ENCODE measurements at regions not wholly inside any gene's neighbourhood (a gene's known extent, or its start where the extent isn't known, plus 50 kb on each side); places are given as distances from the start of the nearest gene placed in this dataset.

GRCh38 chr10:44516891-44517290 lies 132.0 kb upstream of the CXCL12 start:
- H3K27ac ChIP-seq (ENCODE audit: low read depth, low read length), result no peak overlapping the region
- no peaks in the 10 kb centered on the region for H3K36me3 ChIP-seq (ENCODE audit: insufficient read depth, low read length)
- H3K4me1 ChIP-seq (ENCODE audit: insufficient read depth, low read length), result peaks cover 18% of the 10 kb centered on the region
- no peaks in the 10 kb centered on the region for H3K9me3 ChIP-seq (ENCODE audit: low read length)
- no peaks in the 10 kb centered on the region for H3K27me3 ChIP-seq (ENCODE audit: control insufficient read depth in 1 of 2, insufficient read depth in 2 of 2, low read length in 2 of 2)
- no peak overlapping the region for H3K9ac ChIP-seq (ENCODE audit: low read length)
- no peak overlapping the region for H3K4me3 ChIP-seq (ENCODE audit: low read depth in 1 of 2, low read length in 2 of 2)

GRCh38 chr10:44517635-44518034 lies 132.7 kb upstream of the CXCL12 start:
- H3K9ac ChIP-seq (ENCODE audit: low read length), result no peak overlapping the region
- H3K27me3 ChIP-seq (ENCODE audit: control insufficient read depth in 1 of 2, insufficient read depth in 2 of 2, low read length in 2 of 2), result no peaks in the 10 kb centered on the region
- no peak overlapping the region for H3K4me3 ChIP-seq (ENCODE audit: low read depth in 1 of 2, low read length in 2 of 2)
- no peak overlapping the region for H3K27ac ChIP-seq (ENCODE audit: low read depth, low read length)
- no peaks in the 10 kb centered on the region for H3K36me3 ChIP-seq (ENCODE audit: insufficient read depth, low read length)
- H3K9me3 ChIP-seq (ENCODE audit: low read length), result no peaks in the 10 kb centered on the region
- H3K4me1 ChIP-seq (ENCODE audit: insufficient read depth, low read length), result peaks cover 11% of the 10 kb centered on the region

DNA sequence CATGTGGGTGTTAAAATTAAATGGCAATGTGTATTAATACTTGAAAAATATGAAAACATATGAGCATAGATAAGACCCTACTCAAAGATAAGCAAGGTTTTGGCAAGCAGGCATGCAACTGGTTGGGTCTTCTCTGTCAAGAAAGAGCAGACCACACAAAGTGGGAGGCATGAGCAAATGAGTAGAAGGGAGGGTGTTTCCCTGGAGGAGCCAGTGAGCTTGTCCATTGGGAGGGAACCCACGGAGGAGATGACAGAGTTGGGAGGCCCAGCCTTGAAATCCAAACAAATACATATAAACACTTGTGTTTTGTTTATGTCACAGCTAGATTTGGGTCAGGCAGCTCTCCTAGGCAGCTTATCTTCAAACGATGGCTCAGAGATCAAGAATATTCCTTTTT lies 134.5 kb upstream of the CXCL12 start:
- no peak overlapping the region for H3K27ac ChIP-seq (ENCODE audit: low read depth, low read length)
- no peaks in the 10 kb centered on the region for H3K36me3 ChIP-seq (ENCODE audit: insufficient read depth, low read length)
- H3K4me1 ChIP-seq (ENCODE audit: insufficient read depth, low read length), result no peaks in the 10 kb centered on the region

DNA sequence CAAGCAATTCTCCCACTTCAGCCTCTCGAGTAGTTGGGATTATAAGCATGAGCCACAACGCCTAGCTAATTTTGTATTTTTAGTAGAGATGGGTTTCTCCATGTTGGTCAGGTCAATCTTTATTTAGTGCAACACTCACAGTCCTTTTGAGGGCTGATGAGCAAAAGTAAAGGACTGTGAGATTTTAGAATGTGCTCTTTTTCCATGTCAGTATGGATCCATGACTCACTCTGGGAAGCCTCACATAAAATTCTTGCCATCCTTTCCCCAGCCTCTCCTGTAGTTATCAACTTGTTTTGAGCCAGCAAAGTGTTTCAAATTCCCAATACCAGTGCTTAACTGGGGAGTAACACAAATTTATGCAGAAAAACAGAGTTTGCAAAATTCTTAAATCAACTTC lies 135.8 kb upstream of the CXCL12 start:
- Histone ChIP-seq H3K27ac (ENCODE audit: low read depth, low read length) (no peak overlapping the region), H3K9me3 (ENCODE audit: low read length) (no peaks in the 10 kb centered on the region), H3K9ac (ENCODE audit: low read length) (no peak overlapping the region), H3K36me3 (ENCODE audit: insufficient read depth, low read length) (no peaks in the 10 kb centered on the region), H3K4me3 (ENCODE audit: low read depth in 1 of 2, low read length in 2 of 2) (no peak overlapping the region), H3K4me1 (ENCODE audit: insufficient read depth, low read length) (no peaks in the 10 kb centered on the region), H3K27me3 (ENCODE audit: control insufficient read depth in 1 of 2, insufficient read depth in 2 of 2, low read length in 2 of 2) (no peaks in the 10 kb centered on the region)

More for the DNA sequence above, 134.5 kb upstream of the CXCL12 start:
- Histone ChIP-seq H3K4me3 (ENCODE audit: low read depth in 1 of 2, low read length in 2 of 2) (no peak overlapping the region), H3K9me3 (ENCODE audit: low read length) (no peaks in the 10 kb centered on the region), H3K27me3 (ENCODE audit: control insufficient read depth in 1 of 2, insufficient read depth in 2 of 2, low read length in 2 of 2) (no peaks in the 10 kb centered on the region), H3K9ac (ENCODE audit: low read length) (no peak overlapping the region)

DNA sequence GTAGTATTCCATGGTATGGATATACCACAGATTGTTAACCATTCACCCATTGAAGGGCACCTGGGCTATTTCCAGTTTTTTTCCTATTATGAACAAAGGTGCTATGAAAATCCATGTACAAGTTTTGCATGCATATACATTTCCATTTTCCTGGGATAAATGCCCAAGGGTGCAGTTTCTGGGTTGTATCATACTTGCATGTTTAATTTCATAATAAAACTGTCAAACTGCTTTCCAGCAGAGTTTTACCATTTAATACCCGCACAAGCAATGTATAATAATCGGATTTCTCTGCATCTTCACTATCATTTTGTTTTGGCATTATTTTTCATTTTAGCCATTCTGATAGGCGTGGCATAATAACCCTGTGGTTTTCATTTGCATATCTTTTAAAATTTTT lies 154.3 kb upstream of the CXCL12 start:
- Histone ChIP-seq H3K4me1 (ENCODE audit: insufficient read depth, low read length) (no peaks in the 10 kb centered on the region), H3K27me3 (ENCODE audit: control insufficient read depth in 1 of 2, insufficient read depth in 2 of 2, low read length in 2 of 2) (no peaks in the 10 kb centered on the region), H3K27ac (ENCODE audit: low read depth, low read length) (no peak overlapping the region), H3K36me3 (ENCODE audit: insufficient read depth, low read length) (no peaks in the 10 kb centered on the region), H3K9me3 (ENCODE audit: low read length) (no peaks in the 10 kb centered on the region), H3K4me3 (ENCODE audit: low read depth in 1 of 2, low read length in 2 of 2) (no peak overlapping the region), H3K9ac (ENCODE audit: low read length) (no peak overlapping the region)

DNA sequence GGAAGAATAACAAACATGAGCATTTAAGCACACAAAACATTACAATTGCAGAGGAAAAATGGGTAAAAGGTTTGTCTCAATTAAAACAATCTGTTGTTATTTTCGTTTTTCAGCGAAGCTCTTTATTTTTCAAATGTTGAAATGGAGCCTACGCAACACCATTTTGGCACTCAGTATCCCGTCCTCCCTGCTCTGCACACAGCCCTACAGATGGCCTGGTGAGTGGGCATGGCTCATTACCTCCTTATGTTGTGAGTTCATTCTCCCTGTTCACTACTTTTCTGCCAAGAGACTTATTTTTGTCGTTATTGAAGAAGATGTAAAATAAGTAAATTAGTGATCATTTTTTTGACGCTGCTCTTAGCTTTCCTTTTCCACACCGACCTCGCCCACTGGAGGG lies 167.8 kb upstream of the CXCL12 start:
- Histone ChIP-seq H3K27me3 (ENCODE audit: control insufficient read depth in 1 of 2, insufficient read depth in 2 of 2, low read length in 2 of 2) (no peaks in the 10 kb centered on the region), H3K9me3 (ENCODE audit: low read length) (no peaks in the 10 kb centered on the region), H3K27ac (ENCODE audit: low read depth, low read length) (no peak overlapping the region), H3K9ac (ENCODE audit: low read length) (no peak overlapping the region), H3K36me3 (ENCODE audit: insufficient read depth, low read length) (no peaks in the 10 kb centered on the region), H3K4me3 (ENCODE audit: low read depth in 1 of 2, low read length in 2 of 2) (no peak overlapping the region), H3K4me1 (ENCODE audit: insufficient read depth, low read length) (no peaks in the 10 kb centered on the region)

DNA sequence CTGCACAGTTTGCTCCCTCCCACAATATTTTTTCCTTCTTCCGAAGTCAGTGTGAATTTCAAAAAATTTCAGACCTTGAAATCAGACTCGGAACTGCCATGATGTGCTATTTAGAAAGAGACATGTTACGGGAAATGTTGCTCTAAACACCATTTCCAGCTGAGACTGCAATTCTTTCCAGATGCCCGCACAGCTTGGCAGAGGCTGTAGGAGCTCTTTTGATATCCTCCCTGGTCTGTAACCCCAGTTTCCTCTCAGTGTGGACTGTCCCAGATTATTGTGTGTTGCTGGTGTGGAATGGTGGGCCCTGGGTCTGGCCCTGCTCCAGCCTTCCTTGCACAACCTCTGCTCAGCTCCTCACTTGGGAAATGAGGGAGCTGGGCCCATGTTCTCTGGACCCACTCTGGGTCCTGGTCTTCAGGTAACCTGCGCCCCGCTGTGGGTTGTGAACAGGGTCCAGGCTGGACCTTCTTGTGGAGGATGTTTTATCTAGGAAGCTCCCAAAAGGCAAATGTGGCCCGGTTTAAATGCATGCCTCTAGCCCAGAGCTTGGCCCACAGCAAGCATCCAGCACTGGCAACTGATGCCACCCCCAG lies 172.8 kb upstream of the CXCL12 start:
- no peak overlapping the region for H3K4me3 ChIP-seq (ENCODE audit: low read depth in 1 of 2, low read length in 2 of 2)
- no peaks in the 10 kb centered on the region for H3K36me3 ChIP-seq (ENCODE audit: insufficient read depth, low read length)
- no peaks in the 10 kb centered on the region for H3K4me1 ChIP-seq (ENCODE audit: insufficient read depth, low read length)
- H3K27ac ChIP-seq (ENCODE audit: low read depth, low read length), result no peak overlapping the region
- H3K9me3 ChIP-seq (ENCODE audit: low read length), result no peaks in the 10 kb centered on the region
- no peak overlapping the region for H3K9ac ChIP-seq (ENCODE audit: low read length)
- H3K27me3 ChIP-seq (ENCODE audit: control insufficient read depth in 1 of 2, insufficient read depth in 2 of 2, low read length in 2 of 2), result no peaks in the 10 kb centered on the region

- H3K4me1 ChIP-seq (ENCODE audit: insufficient read depth, low read length), result no peaks in the 10 kb centered on the region
- no peaks in the 10 kb centered on the region for H3K27me3 ChIP-seq (ENCODE audit: control insufficient read depth in 1 of 2, insufficient read depth in 2 of 2, low read length in 2 of 2)
- no peak overlapping the region for H3K4me3 ChIP-seq (ENCODE audit: low read depth in 1 of 2, low read length in 2 of 2)
- no peaks in the 10 kb centered on the region for H3K36me3 ChIP-seq (ENCODE audit: insufficient read depth, low read length)
- H3K9ac ChIP-seq (ENCODE audit: low read length), result no peak overlapping the region
- no peak overlapping the region for H3K27ac ChIP-seq (ENCODE audit: low read depth, low read length)
- H3K9me3 ChIP-seq (ENCODE audit: low read length), result no peaks in the 10 kb centered on the region
Measured at GRCh38 chr10:44558521-44558920, 173.6 kb upstream of the CXCL12 start.

DNA sequence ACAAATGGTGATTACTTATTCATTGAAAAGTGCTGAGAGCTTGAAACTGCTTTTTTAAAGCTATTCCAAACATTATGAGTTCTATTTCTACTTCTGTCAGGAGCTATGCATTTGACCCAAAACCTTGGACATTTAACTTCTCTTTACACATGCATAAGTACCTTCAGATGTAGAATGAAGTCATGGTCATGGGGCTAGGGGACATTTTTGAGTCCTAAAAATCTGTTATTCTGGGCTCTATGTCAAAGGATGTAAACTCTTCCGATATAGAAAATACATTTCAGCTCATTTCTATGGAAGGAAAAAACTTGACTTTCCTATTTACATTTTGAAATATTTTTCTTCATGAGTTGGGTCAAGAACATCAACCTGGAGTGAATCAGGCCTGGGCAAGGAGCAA lies 179.5 kb upstream of the CXCL12 start:
- no peaks in the 10 kb centered on the region for H3K4me1 ChIP-seq (ENCODE audit: insufficient read depth, low read length)

GRCh38 chr10:44564790-44565189 lies 179.9 kb upstream of the CXCL12 start:
- Histone ChIP-seq H3K9me3 (ENCODE audit: low read length) (no peaks in the 10 kb centered on the region), H3K27ac (ENCODE audit: low read depth, low read length) (no peak overlapping the region), H3K9ac (ENCODE audit: low read length) (no peak overlapping the region), H3K27me3 (ENCODE audit: control insufficient read depth in 1 of 2, insufficient read depth in 2 of 2, low read length in 2 of 2) (no peaks in the 10 kb centered on the region), H3K4me1 (ENCODE audit: insufficient read depth, low read length) (no peaks in the 10 kb centered on the region), H3K4me3 (ENCODE audit: low read depth in 1 of 2, low read length in 2 of 2) (no peak overlapping the region), H3K36me3 (ENCODE audit: insufficient read depth, low read length) (no peaks in the 10 kb centered on the region)

More for the DNA sequence above, 179.5 kb upstream of the CXCL12 start:
- Histone ChIP-seq H3K27me3 (ENCODE audit: control insufficient read depth in 1 of 2, insufficient read depth in 2 of 2, low read length in 2 of 2) (no peaks in the 10 kb centered on the region), H3K9me3 (ENCODE audit: low read length) (no peaks in the 10 kb centered on the region), H3K9ac (ENCODE audit: low read length) (no peak overlapping the region), H3K36me3 (ENCODE audit: insufficient read depth, low read length) (no peaks in the 10 kb centered on the region), H3K4me3 (ENCODE audit: low read depth in 1 of 2, low read length in 2 of 2) (no peak overlapping the region), H3K27ac (ENCODE audit: low read depth, low read length) (no peak overlapping the region)

DNA sequence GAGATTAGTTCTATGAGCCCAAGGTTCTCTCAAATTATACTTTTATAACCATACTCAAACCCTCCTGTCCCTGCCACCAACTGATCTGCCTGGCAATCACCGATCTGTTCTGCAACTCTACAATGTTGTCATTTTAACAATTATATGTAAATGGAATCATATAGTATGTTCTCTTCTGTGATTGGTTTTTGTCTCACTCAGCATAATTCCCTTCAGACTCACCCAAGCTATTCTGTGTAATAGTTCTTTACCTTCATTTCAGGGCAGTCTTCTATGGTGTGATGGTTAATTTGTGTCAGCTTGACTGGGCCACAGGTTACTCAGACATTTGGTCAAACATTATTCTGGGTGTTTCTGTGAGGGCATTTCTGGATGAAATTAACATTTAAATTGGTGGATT lies 181.9 kb upstream of the CXCL12 start:
- Histone ChIP-seq H3K9ac (ENCODE audit: low read length) (no peak overlapping the region), H3K36me3 (ENCODE audit: insufficient read depth, low read length) (no peaks in the 10 kb centered on the region), H3K4me3 (ENCODE audit: low read depth in 1 of 2, low read length in 2 of 2) (no peak overlapping the region), H3K27ac (ENCODE audit: low read depth, low read length) (no peak overlapping the region), H3K27me3 (ENCODE audit: control insufficient read depth in 1 of 2, insufficient read depth in 2 of 2, low read length in 2 of 2) (no peaks in the 10 kb centered on the region), H3K4me1 (ENCODE audit: insufficient read depth, low read length) (no peaks in the 10 kb centered on the region), H3K9me3 (ENCODE audit: low read length) (no peaks in the 10 kb centered on the region)

- H3K9me3 ChIP-seq (ENCODE audit: low read length), result no peaks in the 10 kb centered on the region
- no peaks in the 10 kb centered on the region for H3K4me1 ChIP-seq (ENCODE audit: insufficient read depth, low read length)
- no peak overlapping the region for H3K27ac ChIP-seq (ENCODE audit: low read depth, low read length)
- H3K4me3 ChIP-seq (ENCODE audit: low read depth in 1 of 2, low read length in 2 of 2), result no peak overlapping the region
- no peaks in the 10 kb centered on the region for H3K27me3 ChIP-seq (ENCODE audit: control insufficient read depth in 1 of 2, insufficient read depth in 2 of 2, low read length in 2 of 2)
- no peak overlapping the region for H3K9ac ChIP-seq (ENCODE audit: low read length)
- H3K36me3 ChIP-seq (ENCODE audit: insufficient read depth, low read length), result no peaks in the 10 kb centered on the region
Measured at GRCh38 chr10:44567471-44567870, 182.6 kb upstream of the CXCL12 start.

Measured in muscle layer of colon (tissue), 2 donors.